ENCODE measurements at regions not wholly inside any gene's neighbourhood (a gene's known extent, or its start where the extent isn't known, plus 50 kb on each side); places are given as distances from the start of the nearest gene placed in this dataset.

DNA sequence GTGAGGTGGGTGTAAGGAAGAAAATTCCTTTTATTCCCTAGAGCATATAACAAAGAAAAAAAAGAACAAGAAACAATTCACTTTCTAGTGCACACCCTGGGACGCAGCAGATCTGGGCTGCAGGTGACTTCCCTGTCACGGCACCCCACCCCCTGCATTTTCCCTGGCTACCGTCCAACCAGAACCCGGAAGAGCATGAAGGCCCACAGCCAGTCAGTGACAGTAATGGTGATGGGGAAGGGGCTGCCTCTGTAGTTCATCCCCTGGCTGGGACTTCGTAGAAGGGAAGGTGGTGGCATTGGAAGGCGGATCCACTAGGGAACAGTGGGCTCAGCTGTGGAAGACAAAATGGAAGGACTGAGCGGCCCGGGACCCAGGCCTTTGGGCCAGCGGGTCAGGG lies 236.7 kb downstream of the BUB3 start:
- TF ChIP-seq ZNF146 (tag by site-specific recombination; IDR thresholded peaks at IDR 0.05) (no peak), ZNF555 (tag by site-specific recombination; conservative IDR thresholded peaks at IDR 0.05) (no peak), ZNF324 (tag by site-specific recombination; IDR thresholded peaks at IDR 0.05) (no peak), OSR2 (tag by site-specific recombination; IDR thresholded peaks at IDR 0.05) (no peak), ZNF391 (tag by site-specific recombination; IDR thresholded peaks at IDR 0.05; ENCODE audit: borderline replicate concordance, low read depth) (no peak), ZNF2 (tag by site-specific recombination; IDR thresholded peaks at IDR 0.05) (no peak), ZSCAN5A (tag by site-specific recombination; IDR thresholded peaks at IDR 0.05) (no peak), GLI4 (tag by site-specific recombination; IDR thresholded peaks at IDR 0.05) (no peak), ZNF114 (tag by site-specific recombination; IDR thresholded peaks at IDR 0.05) (no peak)
- TF ChIP-seq, protein P1, sequence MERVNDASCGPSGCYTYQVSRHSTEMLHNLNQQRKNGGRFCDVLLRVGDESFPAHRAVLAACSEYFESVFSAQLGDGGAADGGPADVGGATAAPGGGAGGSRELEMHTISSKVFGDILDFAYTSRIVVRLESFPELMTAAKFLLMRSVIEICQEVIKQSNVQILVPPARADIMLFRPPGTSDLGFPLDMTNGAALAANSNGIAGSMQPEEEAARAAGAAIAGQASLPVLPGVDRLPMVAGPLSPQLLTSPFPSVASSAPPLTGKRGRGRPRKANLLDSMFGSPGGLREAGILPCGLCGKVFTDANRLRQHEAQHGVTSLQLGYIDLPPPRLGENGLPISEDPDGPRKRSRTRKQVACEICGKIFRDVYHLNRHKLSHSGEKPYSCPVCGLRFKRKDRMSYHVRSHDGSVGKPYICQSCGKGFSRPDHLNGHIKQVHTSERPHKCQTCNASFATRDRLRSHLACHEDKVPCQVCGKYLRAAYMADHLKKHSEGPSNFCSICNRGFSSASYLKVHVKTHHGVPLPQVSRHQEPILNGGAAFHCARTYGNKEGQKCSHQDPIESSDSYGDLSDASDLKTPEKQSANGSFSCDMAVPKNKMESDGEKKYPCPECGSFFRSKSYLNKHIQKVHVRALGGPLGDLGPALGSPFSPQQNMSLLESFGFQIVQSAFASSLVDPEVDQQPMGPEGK (tag by site-specific recombination; IDR thresholded peaks at IDR 0.05): no peak
- TF ChIP-seq, protein P2, sequence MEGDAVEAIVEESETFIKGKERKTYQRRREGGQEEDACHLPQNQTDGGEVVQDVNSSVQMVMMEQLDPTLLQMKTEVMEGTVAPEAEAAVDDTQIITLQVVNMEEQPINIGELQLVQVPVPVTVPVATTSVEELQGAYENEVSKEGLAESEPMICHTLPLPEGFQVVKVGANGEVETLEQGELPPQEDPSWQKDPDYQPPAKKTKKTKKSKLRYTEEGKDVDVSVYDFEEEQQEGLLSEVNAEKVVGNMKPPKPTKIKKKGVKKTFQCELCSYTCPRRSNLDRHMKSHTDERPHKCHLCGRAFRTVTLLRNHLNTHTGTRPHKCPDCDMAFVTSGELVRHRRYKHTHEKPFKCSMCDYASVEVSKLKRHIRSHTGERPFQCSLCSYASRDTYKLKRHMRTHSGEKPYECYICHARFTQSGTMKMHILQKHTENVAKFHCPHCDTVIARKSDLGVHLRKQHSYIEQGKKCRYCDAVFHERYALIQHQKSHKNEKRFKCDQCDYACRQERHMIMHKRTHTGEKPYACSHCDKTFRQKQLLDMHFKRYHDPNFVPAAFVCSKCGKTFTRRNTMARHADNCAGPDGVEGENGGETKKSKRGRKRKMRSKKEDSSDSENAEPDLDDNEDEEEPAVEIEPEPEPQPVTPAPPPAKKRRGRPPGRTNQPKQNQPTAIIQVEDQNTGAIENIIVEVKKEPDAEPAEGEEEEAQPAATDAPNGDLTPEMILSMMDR (tag by site-specific recombination; IDR thresholded peaks at IDR 0.05): no peak
- TF ChIP-seq, protein P3, sequence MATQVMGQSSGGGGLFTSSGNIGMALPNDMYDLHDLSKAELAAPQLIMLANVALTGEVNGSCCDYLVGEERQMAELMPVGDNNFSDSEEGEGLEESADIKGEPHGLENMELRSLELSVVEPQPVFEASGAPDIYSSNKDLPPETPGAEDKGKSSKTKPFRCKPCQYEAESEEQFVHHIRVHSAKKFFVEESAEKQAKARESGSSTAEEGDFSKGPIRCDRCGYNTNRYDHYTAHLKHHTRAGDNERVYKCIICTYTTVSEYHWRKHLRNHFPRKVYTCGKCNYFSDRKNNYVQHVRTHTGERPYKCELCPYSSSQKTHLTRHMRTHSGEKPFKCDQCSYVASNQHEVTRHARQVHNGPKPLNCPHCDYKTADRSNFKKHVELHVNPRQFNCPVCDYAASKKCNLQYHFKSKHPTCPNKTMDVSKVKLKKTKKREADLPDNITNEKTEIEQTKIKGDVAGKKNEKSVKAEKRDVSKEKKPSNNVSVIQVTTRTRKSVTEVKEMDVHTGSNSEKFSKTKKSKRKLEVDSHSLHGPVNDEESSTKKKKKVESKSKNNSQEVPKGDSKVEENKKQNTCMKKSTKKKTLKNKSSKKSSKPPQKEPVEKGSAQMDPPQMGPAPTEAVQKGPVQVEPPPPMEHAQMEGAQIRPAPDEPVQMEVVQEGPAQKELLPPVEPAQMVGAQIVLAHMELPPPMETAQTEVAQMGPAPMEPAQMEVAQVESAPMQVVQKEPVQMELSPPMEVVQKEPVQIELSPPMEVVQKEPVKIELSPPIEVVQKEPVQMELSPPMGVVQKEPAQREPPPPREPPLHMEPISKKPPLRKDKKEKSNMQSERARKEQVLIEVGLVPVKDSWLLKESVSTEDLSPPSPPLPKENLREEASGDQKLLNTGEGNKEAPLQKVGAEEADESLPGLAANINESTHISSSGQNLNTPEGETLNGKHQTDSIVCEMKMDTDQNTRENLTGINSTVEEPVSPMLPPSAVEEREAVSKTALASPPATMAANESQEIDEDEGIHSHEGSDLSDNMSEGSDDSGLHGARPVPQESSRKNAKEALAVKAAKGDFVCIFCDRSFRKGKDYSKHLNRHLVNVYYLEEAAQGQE (tag by site-specific recombination; IDR thresholded peaks at IDR 0.05): no peak

All from HEK293 (cell line).